Cardiac septum (tissue), 1 donor: ENCODE measurements at regions not wholly inside any gene's neighbourhood (a gene's known extent, or its start where the extent isn't known, plus 50 kb on each side); places are given as distances from the start of the nearest gene placed in this dataset.

Source experiments
- DNase-seq: peaks from one replicate; pipeline ENCODE4 v3.0.0-alpha.2; 2020; ENCODE audit warnings: low spot score
- intact Hi-C: fragments of 100-400 bp; cut with DNase I; formaldehyde crosslinking; loops from one replicate; pipeline ENCODE4 v1.14.0; 2022
- donor health status: DM: no; HTN: no; CAD: no.

GRCh38 chr6:141307309-141307998 is 825.3 kb upstream of the GJE1 start:
- no peak for DNase-seq
- intact Hi-C loops: no loop called here

- DNase-seq: no peak
Measured at GRCh38 chr6:141303907-141304306, 828.8 kb upstream of the GJE1 start.

GRCh38 chr6:141301779-141302178 is 830.9 kb upstream of the GJE1 start:
- DNase-seq: no peak
- intact Hi-C loops: no loop called here

More at GRCh38 chr6:141303907-141304306, 828.8 kb upstream of the GJE1 start:
- intact Hi-C loops: no loop called here

- no peak for DNase-seq
- intact Hi-C loops: no loop called here
Measured at GRCh38 chr6:141290941-141291721, 841.6 kb upstream of the GJE1 start.

GRCh38 chr6:141288947-141289346 is 843.8 kb upstream of the GJE1 start:
- no peak for DNase-seq
- intact Hi-C loops: no loop called here

- DNase-seq: no peak
- intact Hi-C loops: no loop called here
Measured at GRCh38 chr6:141282263-141282662, 850.5 kb upstream of the GJE1 start.

GRCh38 chr6:141269684-141270083 is 863.0 kb upstream of the GJE1 start:
- DNase-seq: no peak
- intact Hi-C loops: no loop called here

GRCh38 chr6:141267420-141267819 is 865.3 kb upstream of the GJE1 start:
- DNase-seq: no peak
- intact Hi-C loops: no loop called here

- intact Hi-C loops: no loop called here
- no peak for DNase-seq
Measured at GRCh38 chr6:141265756-141266623, 866.7 kb upstream of the GJE1 start.

- DNase-seq: no peak
- intact Hi-C loops: no loop called here
Measured at GRCh38 chr6:141264101-141264500, 868.6 kb upstream of the GJE1 start.

GRCh38 chr6:141261672-141262060 is 871.1 kb upstream of the GJE1 start:
- intact Hi-C loops: no loop called here
- DNase-seq: no peak

- DNase-seq: no peak
- intact Hi-C loops: no loop called here
Measured at GRCh38 chr6:141261016-141261671, 871.6 kb upstream of the GJE1 start.

- DNase-seq: no peak
- intact Hi-C loops: no loop called here
Measured at GRCh38 chr6:141260627-141261015, 872.1 kb upstream of the GJE1 start.

- intact Hi-C loops: no loop called here
- no peak for DNase-seq
Measured at GRCh38 chr6:141259807-141260206, 872.9 kb upstream of the GJE1 start.

GRCh38 chr6:141259091-141259490 is 873.6 kb upstream of the GJE1 start:
- intact Hi-C loops: no loop called here
- DNase-seq: no peak

- no peak for DNase-seq
Measured at GRCh38 chr6:141258516-141258915, 874.2 kb upstream of the GJE1 start.

GRCh38 chr6:141254336-141254735 is 878.4 kb upstream of the GJE1 start:
- DNase-seq: no peak
- intact Hi-C loops: no loop called here

More at GRCh38 chr6:141258516-141258915, 874.2 kb upstream of the GJE1 start:
- intact Hi-C loops: no loop called here

GRCh38 chr6:141252828-141253608 is 879.7 kb upstream of the GJE1 start:
- no peak for DNase-seq
- intact Hi-C loops: no loop called here

GRCh38 chr6:141251286-141251685 is 881.4 kb upstream of the GJE1 start:
- intact Hi-C loops: no loop called here

More at GRCh38 chr6:141251286-141251685, 881.4 kb upstream of the GJE1 start:
- no peak for DNase-seq
